HUES48 (cell line): ENCODE measurements at regions not wholly inside any gene's neighbourhood (a gene's known extent, or its start where the extent isn't known, plus 50 kb on each side); places are given as distances from the start of the nearest gene placed in this dataset.

ENCODE experiments used
- H3K27ac ChIP-seq: one replicate; pipeline ENCODE4 v1.7.0; 2013; ENCODE audit warnings: low read depth, low read length, inconsistent platforms
- H3K27me3 ChIP-seq: 2 replicates; pipeline ENCODE4 v1.6.1; 2013; ENCODE audit warnings: mild to moderate bottlenecking, low read length; ENCODE audit not compliant: control insufficient read depth, insufficient read depth
- H3K36me3 ChIP-seq: 2 replicates; pipeline ENCODE4 v1.6.1; 2013; ENCODE audit warnings: low read length; ENCODE audit not compliant: control insufficient read depth, insufficient read depth
- H3K4me1 ChIP-seq: 2 replicates; pipeline ENCODE4 v1.6.1; 2013; ENCODE audit warnings: mild to moderate bottlenecking, low read length; ENCODE audit not compliant: control insufficient read depth, insufficient read depth
- H3K4me3 ChIP-seq: 2 replicates; pipeline ENCODE4 v1.5.1; 2013; ENCODE audit warnings: mild to moderate bottlenecking, low read depth, low read length
- H3K9ac ChIP-seq: 2 replicates; pipeline ENCODE4 v1.6.1; 2013; ENCODE audit warnings: mild to moderate bottlenecking, low read depth, low read length, moderate library complexity
- H3K9me3 ChIP-seq: 2 replicates; pipeline ENCODE4 v1.6.1; 2013; ENCODE audit warnings: low read length; ENCODE audit not compliant: control insufficient read depth, insufficient read depth

DNA sequence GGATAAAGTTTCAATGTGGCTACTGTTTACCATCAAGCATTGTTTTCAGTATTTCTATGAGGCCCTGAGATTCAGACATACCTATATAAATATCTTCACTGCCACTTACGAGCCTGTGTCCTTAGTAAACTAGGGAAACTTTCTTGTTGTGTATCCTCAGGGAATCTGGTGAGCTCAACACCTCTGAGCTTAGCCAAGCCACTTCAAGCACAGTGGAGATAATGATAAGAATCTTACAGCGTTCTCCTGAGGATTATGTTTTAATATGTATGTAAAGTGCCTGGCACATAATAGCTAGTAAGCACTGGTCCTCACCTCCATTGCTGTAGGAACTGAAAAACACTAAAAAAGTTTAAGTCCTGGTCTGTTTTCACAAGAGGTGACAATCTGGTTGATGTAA lies 268.3 kb downstream of the SKIDA1 start:
- Histone ChIP-seq H3K4me1 (peaks cover 9% of the 10 kb centered on the region), H3K27me3 (no peaks in the 10 kb centered on the region), H3K36me3 (no peaks in the 10 kb centered on the region), H3K27ac (no peak overlapping the region), H3K9ac (no peak overlapping the region), H3K9me3 (no peaks in the 10 kb centered on the region), H3K4me3 (no peak overlapping the region)

DNA sequence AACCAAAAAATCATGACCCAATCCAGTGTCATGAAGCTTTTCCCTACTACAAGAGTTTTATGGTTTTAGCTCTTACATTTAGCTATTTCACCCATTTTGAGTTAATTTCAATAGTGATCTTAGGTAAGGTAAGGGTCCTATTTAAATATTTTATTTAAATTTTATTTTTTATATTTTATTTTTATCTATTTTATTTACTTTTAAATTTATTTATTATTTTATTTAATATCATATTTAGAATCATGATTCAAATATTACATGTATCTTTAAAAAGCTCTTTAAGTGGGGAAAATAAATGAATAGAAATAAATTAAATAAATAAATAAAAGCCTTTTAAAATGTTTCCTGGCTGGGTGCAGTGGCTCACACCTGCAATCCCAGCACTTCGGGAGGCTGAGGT lies 276.0 kb downstream of the SKIDA1 start:
- Histone ChIP-seq H3K9me3 (no peaks in the 10 kb centered on the region), H3K27me3 (no peaks in the 10 kb centered on the region), H3K27ac (no peak overlapping the region), H3K36me3 (no peaks in the 10 kb centered on the region; the same call in 1 of the 2 replicates), H3K4me1 (no peaks in the 10 kb centered on the region), H3K9ac (no peak overlapping the region), H3K4me3 (no peak overlapping the region)

DNA sequence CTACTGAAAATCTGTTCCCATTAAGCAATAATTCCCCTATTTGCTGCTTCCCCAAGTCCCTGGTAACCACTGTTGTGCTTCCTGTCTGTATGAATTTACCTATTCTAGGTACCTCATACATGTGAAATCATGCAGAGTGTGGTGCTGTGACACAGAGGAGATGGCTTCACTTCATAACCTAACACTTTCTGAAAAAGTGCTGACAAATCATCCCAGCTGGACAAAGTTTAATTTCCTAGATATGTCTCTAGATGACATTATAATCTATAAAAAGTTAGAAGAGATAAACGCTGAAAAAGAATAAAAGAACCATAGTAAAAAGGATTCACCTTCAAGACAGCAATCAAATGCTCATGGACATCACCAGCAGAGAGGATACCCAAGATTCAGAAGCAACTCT lies 277.9 kb downstream of the SKIDA1 start:
- Histone ChIP-seq H3K4me1 (no peaks in the 10 kb centered on the region), H3K9ac (no peak overlapping the region), H3K27me3 (no peaks in the 10 kb centered on the region), H3K36me3 (no peaks in the 10 kb centered on the region; the same call in 1 of the 2 replicates), H3K27ac (no peak overlapping the region), H3K9me3 (no peaks in the 10 kb centered on the region), H3K4me3 (no peak overlapping the region)

DNA sequence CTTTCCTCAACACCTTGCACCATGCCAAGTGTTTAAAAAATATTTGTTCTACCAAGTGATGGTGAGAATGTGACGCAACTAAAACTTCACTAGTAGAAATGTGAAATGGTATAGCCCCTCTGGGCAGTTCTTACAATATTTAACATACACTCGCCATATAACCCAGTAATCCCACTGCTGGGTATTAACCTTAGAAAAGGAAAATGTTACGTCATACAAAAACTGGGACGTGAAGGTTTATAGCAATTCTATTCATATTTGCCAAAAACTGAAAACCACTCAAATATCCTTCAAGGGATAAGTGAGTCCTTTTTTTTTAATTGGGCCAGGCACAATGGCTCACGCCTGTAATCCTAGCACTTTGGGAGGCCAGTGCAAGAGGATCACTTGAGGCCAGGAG lies 279.3 kb downstream of the SKIDA1 start:
- Histone ChIP-seq H3K4me1 (0 out of 2 replicates have a peak, but pooled peaks cover 4% of the 10 kb centered on the region), H3K36me3 (no peaks in the 10 kb centered on the region; the same call in 1 of the 2 replicates), H3K4me3 (no peak overlapping the region), H3K27me3 (no peaks in the 10 kb centered on the region), H3K9me3 (no peaks in the 10 kb centered on the region), H3K9ac (no peak overlapping the region), H3K27ac (no peak overlapping the region)

DNA sequence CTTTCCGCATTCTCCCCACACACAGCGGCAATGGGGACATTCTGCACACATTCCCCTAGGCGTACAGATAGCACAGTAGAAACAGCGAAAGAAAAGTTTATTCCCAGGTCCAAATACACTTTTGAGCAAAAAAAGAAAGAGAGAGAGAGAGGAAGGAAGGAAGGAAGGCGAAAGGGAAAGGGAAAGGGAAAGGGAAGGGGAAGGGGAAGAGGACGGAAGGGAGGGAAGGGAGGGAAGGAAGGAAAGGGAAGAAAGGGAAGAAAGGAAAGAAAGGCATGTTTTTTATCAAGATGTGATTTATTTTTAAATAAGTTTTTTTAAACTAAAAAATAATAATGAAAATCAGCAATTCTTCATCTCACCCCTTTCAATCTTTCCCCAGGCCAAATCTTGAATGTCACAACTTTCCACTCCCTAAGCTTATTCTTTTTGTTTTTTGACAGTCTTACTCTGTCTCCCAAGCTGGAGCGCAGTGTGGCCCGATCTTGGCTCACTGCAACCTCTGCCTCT lies 281.7 kb downstream of the SKIDA1 start:
- Histone ChIP-seq H3K4me1 (peaks cover 4% of the 10 kb centered on the region; the same call in 1 of the 2 replicates), H3K27me3 (no peaks in the 10 kb centered on the region), H3K9me3 (no peaks in the 10 kb centered on the region), H3K9ac (no peak overlapping the region), H3K4me3 (no peak overlapping the region), H3K27ac (no peak overlapping the region), H3K36me3 (no peaks in the 10 kb centered on the region; the same call in 1 of the 2 replicates)

DNA sequence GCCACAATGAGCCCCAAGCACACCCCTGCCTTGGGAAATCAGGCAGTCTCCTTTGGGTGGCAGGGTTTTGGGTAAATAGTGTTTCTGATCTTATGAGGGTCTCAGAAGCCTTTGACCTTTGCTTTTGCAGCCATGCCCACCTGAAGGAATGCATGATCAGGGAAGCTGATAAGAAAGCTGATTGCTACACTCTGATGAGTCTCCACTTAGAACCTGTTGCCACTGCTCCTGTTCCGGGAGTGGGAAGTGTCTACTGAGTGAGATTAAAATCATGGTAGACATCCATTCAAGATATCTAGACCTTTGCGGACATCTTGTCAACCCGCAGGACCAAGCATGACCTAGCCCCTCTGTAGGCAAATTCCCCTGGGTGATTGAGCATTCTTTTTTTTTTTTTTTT lies 282.6 kb downstream of the SKIDA1 start:
- H3K4me3 ChIP-seq: no peak overlapping the region
- H3K27ac ChIP-seq: no peak overlapping the region
- H3K9ac ChIP-seq: no peak overlapping the region
- H3K27me3 ChIP-seq: no peaks in the 10 kb centered on the region
- H3K4me1 ChIP-seq: peaks cover 4% of the 10 kb centered on the region; the same call in 1 of the 2 replicates
- H3K36me3 ChIP-seq: no peaks in the 10 kb centered on the region; the same call in 1 of the 2 replicates
- H3K9me3 ChIP-seq: no peaks in the 10 kb centered on the region

DNA sequence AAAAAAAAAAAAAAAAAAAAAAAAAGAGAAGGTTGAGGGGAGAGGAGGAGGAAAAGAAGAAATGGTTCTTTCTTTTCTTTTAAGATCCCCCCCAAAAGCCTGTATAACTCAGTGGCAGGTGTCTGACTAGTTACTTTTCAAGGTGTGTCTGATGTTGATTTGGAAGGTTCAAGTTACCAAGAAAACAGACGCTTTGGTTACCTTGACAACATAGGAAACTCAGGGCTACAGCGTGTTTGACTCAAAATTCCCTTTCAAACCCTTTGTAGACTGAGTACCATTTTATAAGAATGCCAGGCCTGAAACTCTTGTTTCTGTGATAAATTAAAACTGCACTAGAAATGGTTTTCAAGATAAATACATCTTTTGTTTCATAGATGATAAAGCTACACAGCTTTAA lies 286.8 kb downstream of the SKIDA1 start:
- Histone ChIP-seq H3K9ac (no peak overlapping the region), H3K9me3 (no peaks in the 10 kb centered on the region), H3K36me3 (no peaks in the 10 kb centered on the region), H3K27ac (no peak overlapping the region), H3K4me3 (no peak overlapping the region), H3K4me1 (peaks cover 4% of the 10 kb centered on the region; the same call in 1 of the 2 replicates), H3K27me3 (no peaks in the 10 kb centered on the region)

DNA sequence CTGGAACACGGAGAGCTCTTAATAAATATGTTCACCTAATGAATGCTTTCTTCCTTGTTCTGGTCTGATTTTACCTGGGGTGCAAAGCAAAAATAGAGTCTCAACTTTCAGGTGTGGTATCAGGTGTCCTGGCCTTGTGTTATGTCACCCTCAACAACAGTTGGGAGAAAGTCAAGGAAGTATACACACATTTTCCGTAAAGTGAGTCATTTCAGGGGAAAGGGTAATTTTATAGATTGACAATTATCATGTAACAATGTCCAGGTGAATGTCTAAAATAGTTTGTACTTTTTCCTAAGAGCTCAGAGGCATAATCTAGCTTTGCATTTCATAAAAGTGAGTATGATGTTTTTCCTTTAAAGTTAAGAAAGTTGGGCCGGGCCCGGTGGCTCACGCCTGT lies 287.4 kb downstream of the SKIDA1 start:
- H3K27me3 ChIP-seq: no peaks in the 10 kb centered on the region
- H3K4me1 ChIP-seq: peaks cover 4% of the 10 kb centered on the region; the same call in 1 of the 2 replicates
- no peaks in the 10 kb centered on the region for H3K36me3 ChIP-seq
- H3K27ac ChIP-seq: no peak overlapping the region
- no peaks in the 10 kb centered on the region for H3K9me3 ChIP-seq
- H3K9ac ChIP-seq: no peak overlapping the region
- H3K4me3 ChIP-seq: no peak overlapping the region

DNA sequence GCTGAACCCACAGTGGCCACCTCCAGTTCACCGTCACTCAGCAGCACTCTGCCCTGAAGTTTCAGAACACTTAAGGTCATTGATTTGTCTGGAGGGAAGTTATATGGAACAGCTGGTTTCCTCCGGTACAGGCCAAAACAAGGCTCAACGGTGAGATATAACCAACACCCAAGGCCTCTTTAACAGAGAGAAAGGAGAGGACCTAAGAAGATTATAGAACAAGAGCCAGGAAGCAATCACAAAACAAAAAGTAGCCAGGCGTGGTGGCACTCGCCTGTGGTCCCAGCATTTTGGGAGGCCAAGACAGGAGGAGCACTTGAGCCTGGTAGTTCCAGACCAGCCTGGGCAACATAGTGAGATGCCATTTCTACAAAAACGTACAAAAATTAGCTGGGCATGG lies 290.7 kb downstream of the SKIDA1 start:
- H3K36me3 ChIP-seq: no peaks in the 10 kb centered on the region
- H3K9ac ChIP-seq: no peak overlapping the region
- no peak overlapping the region for H3K27ac ChIP-seq
- H3K4me3 ChIP-seq: no peak overlapping the region
- H3K27me3 ChIP-seq: no peaks in the 10 kb centered on the region
- no peaks in the 10 kb centered on the region; the same call in 1 of the 2 replicates for H3K4me1 ChIP-seq
- peaks cover 7% of the 10 kb centered on the region for H3K9me3 ChIP-seq

DNA sequence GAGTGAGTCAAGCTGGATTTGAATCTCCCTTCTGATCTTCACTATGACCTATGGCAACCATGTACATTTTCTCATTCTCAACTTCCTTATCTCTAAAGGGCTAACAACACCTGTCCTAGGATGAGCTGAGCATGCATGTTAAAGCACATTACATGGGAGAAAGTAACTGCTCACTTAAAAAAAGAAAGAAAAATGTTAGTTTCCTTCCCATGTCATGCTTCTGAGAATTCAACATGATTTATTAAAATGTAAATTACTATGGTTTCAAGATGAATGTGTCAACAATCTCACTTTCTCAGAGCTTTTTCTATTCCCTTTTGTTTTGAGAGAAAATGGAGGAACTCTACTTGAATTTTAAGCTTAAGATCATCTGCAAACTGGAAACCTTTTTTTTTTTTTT lies 295.3 kb downstream of the SKIDA1 start:
- no peaks in the 10 kb centered on the region for H3K4me1 ChIP-seq
- no peak overlapping the region for H3K27ac ChIP-seq
- H3K9ac ChIP-seq: no peak overlapping the region
- no peaks in the 10 kb centered on the region for H3K36me3 ChIP-seq
- peaks cover 7% of the 10 kb centered on the region for H3K9me3 ChIP-seq
- no peaks in the 10 kb centered on the region for H3K27me3 ChIP-seq
- H3K4me3 ChIP-seq: no peak overlapping the region

DNA sequence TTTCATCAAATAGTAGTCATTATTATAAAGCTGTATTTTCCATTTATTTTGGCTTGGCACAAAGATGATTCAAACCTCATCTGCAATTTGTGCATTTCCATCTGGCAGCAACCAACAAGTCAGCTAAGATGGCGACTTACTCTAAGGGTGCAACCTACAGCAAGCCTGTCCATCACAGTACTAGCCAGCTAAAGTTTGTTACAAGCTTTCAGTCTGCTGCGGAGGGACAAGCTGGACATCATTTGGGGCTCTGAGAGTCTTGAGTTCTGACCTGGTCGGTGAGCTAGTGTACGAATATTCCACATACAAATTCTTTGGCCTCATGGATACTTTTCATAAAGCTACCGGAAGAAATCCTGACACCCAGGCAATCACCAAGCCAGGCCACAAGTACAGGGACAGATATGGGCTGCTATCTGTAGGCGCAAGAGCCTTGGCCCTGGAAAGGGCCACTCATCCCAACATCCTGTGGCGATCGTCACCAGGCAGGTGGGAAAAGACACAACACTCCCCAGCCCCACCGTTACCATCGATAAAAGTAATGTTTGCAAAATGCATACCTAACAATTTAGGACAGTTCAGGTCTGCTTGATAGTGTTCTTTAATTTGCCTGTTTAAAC lies 307.6 kb downstream of the SKIDA1 start:
- Histone ChIP-seq H3K9me3 (no peaks in the 10 kb centered on the region), H3K4me1 (no peaks in the 10 kb centered on the region), H3K4me3 (no peak overlapping the region), H3K27ac (no peak overlapping the region), H3K9ac (no peak overlapping the region), H3K27me3 (no peaks in the 10 kb centered on the region), H3K36me3 (no peaks in the 10 kb centered on the region)
